A549 (cell line): ENCODE measurements at regions not wholly inside any gene's neighbourhood (a gene's known extent, or its start where the extent isn't known, plus 50 kb on each side); places are given as distances from the start of the nearest gene placed in this dataset.

ENCODE experiments used
- ATAC-seq, 2 experiments: fragments of 200-7000 bp in 1 of 2; fragments of >200 bp in 1 of 2; cut with Nextera tagmentation in 1 of 2; cut with Tn5 transposase in 1 of 2; 3 replicates each; pipeline versions ENCODE4 v1.8.0 to v1.9.1; 2018 to 2020; ENCODE audit warnings: mild to moderate bottlenecking in 1 of 2, moderate library complexity in 1 of 2
- CTCF ChIA-PET: fragments of 300-600 bp; sonication (Branson Sonifier 250); formaldehyde crosslinking; extraction: SDS; loops from one replicate; lab custom pipeline; 2021; ENCODE audit warnings: antibody characterized with exemption, inconsistent platforms; lab: Yijun Ruan, JAX
- POLR2A ChIA-PET: fragments of 350-600 bp; formaldehyde crosslinking; extraction: SDS; loops from one replicate; lab custom pipeline; 2021; ENCODE audit warnings: antibody characterized with exemption, inconsistent platforms; lab: Yijun Ruan, JAX
- DNase-seq, 2 experiments: peaks; one replicate each; pipeline versions ENCODE4 v3.0.0 to v3.0.0-alpha.2; 2011 to 2016; ENCODE audit warnings: low read depth in 1 of 2, low spot score in 1 of 2
- FAIRE-seq: peaks from 2 replicates; lab custom pipeline; 2011; peaks lifted over from hg19 to GRCh38; lab: Jason Lieb, UNC
- H3K27ac ChIP-seq, 2 experiments: fragments of >200 bp; sonication (Bioruptor Twin); formaldehyde crosslinking; 3 replicates each; pipeline ENCODE4 v1.5.1; 2016 to 2017
- H3K4me1 ChIP-seq: fragments of >200 bp; sonication (Bioruptor Twin); formaldehyde crosslinking; 3 replicates; pipeline ENCODE4 v1.6.1; 2016
- H3K4me2 ChIP-seq: fragments of >200 bp; sonication (Bioruptor Twin); formaldehyde crosslinking; 3 replicates; pipeline ENCODE4 v1.6.1; 2016
- H3K4me3 ChIP-seq: fragments of >200 bp; sonication (Bioruptor Twin); formaldehyde crosslinking; 3 replicates; pipeline ENCODE4 v1.5.1; 2016
- H3K9me3 ChIP-seq: fragments of >200 bp; sonication (Bioruptor Twin); formaldehyde crosslinking; 3 replicates; pipeline ENCODE4 v1.6.1; 2016
- CEBPB ChIP-seq, 2 experiments: fragments of >200 bp in 1 of 2; sonication (Bioruptor Twin) in 1 of 2; formaldehyde crosslinking in 1 of 2; IDR thresholded peaks; 2 replicates each; pipeline ENCODE4 v1.6.1; 2012 to 2016
- CTCF ChIP-seq: fragments of >200 bp; sonication (Bioruptor Twin); formaldehyde crosslinking; IDR thresholded peaks from 3 replicates; pipeline ENCODE4 v1.5.1; 2016
- FOSL2 ChIP-seq, 2 experiments: fragments of 450-650 bp in 1 of 2; fragments of >200 bp in 1 of 2; sonication (Bioruptor Twin) in 1 of 2; formaldehyde crosslinking; IDR thresholded peaks; 2 replicates each; pipeline versions ENCODE4 v1.5.0 to v1.6.1; 2016 to 2020; ENCODE audit warnings: mild to moderate bottlenecking in 1 of 2, moderate library complexity in 1 of 2
- FOXS1 ChIP-seq: fragments of 250-450 bp; sonication (Bioruptor Pico); IDR thresholded peaks from 2 replicates; pipeline ENCODE4 v1.5.0; 2020; ENCODE audit warnings: mild to moderate bottlenecking, moderate library complexity
- GATA3 ChIP-seq: IDR thresholded peaks from 2 replicates; pipeline ENCODE4 v1.6.1; 2012; ENCODE audit warnings: borderline replicate concordance
- HOXA7 ChIP-seq: fragments of 250-450 bp; sonication (Bioruptor Pico); IDR thresholded peaks from 2 replicates; pipeline ENCODE4 v1.5.0; 2020; ENCODE audit warnings: mild to moderate bottlenecking, moderate library complexity
- MAFK ChIP-seq: fragments of 450-650 bp; IDR thresholded peaks from 2 replicates; pipeline ENCODE4 v1.6.1; 2014; ENCODE audit not compliant: partially characterized antibody
- MAZ ChIP-seq: fragments of 150-350 bp; IDR thresholded peaks from 2 replicates; pipeline ENCODE4 v1.6.1; 2014; ENCODE audit warnings: antibody characterized with exemption, low read depth, low read length, borderline replicate concordance
- NR3C1 ChIP-seq: fragments of >200 bp; sonication (Bioruptor Twin); formaldehyde crosslinking; IDR thresholded peaks from 3 replicates; pipeline ENCODE4 v1.6.1; 2017
- PBX3 ChIP-seq: IDR thresholded peaks from 2 replicates; pipeline ENCODE4 v1.6.1; 2012
- PHF8 ChIP-seq: fragments of 200-600 bp; sonication (generic); IDR thresholded peaks from 2 replicates; pipeline ENCODE4 v1.6.1; 2016; ENCODE audit warnings: low read depth, mild to moderate bottlenecking, antibody characterized with exemption, moderate library complexity, borderline replicate concordance
- RAD21 ChIP-seq, 2 experiments: fragments of >200 bp in 1 of 2; sonication (Bioruptor Twin) in 1 of 2; formaldehyde crosslinking in 1 of 2; IDR thresholded peaks in 1 of 2; conservative IDR thresholded peaks in 1 of 2; 2 replicates in 1 of 2; 3 replicates in 1 of 2; pipeline ENCODE4 v1.6.1; 2012 to 2018; ENCODE audit warnings: inconsistent platforms in 1 of 2
- RCOR1 ChIP-seq: fragments of 150-350 bp; IDR thresholded peaks from 2 replicates; pipeline ENCODE4 v1.6.1; 2014; ENCODE audit warnings: antibody characterized with exemption, low read length, low read depth
- SMC3 ChIP-seq: fragments of >200 bp; sonication (Bioruptor Twin); formaldehyde crosslinking; IDR thresholded peaks from 3 replicates; pipeline ENCODE4 v1.6.1; 2018; ENCODE audit warnings: inconsistent platforms
- SREBF2 ChIP-seq: fragments of 450-650 bp; IDR thresholded peaks from 2 replicates; pipeline ENCODE4 v1.6.1; 2014; ENCODE audit warnings: mild to moderate bottlenecking, moderate library complexity
- USF2 ChIP-seq: fragments of 450-650 bp; IDR thresholded peaks from 2 replicates; pipeline ENCODE4 v1.6.1; 2014; ENCODE audit warnings: antibody characterized with exemption
- WGBS: methylation state at CpG from one replicate; pipeline ENCODE4 v1.1.6; 2017; ENCODE audit errors: missing lambda C conversion rate; 5-methylcytosine and 5-hydroxymethylcytosine counted together
- TF ChIP-seq, protein P1 (sequence below): fragments of 250-450 bp; sonication (Bioruptor Pico); IDR thresholded peaks from 2 replicates; pipeline ENCODE4 v1.5.0; 2021; ENCODE audit warnings: mild to moderate bottlenecking, moderate library complexity, borderline replicate concordance
- TF ChIP-seq, protein P2 (sequence below): fragments of 200-600 bp; sonication (generic); IDR thresholded peaks from 2 replicates; pipeline ENCODE4 v1.6.1; 2016; ENCODE audit warnings: antibody characterized with exemption, mild to moderate bottlenecking, moderate library complexity

GRCh38 chr2:64289251-64289650, 145.0 kb upstream of the PELI1 start:
- no peak for FAIRE-seq
- 50% methylated on average over 5 of the region's 5 CpGs for WGBS
- no peak for DNase-seq
- ChIA-PET POLR2A (no interaction called here), CTCF (no interaction called here)
- Histone ChIP-seq H3K4me1 (peaks cover 10% of the 10 kb centered on the region; the same call in 2 of the 3 replicates), H3K9me3 (no peaks in the 10 kb centered on the region), H3K27ac (no peak overlapping the region), H3K4me3 (no peak overlapping the region), H3K4me2 (no peak overlapping the region)
- ATAC-seq: no peak
- TF ChIP-seq MAZ (no peak), PBX3 (no peak), SMC3 (no peak), HOXA7 (no peak), USF2 (no peak), RCOR1 (no peak), SREBF2 (no peak), MAFK (no peak), FOXS1 (no peak), PHF8 (no peak), CEBPB (IDR thresholded peaks at IDR 0.05) (no peak)

GRCh38 chr2:64289737-64290136, 145.5 kb upstream of the PELI1 start:
- TF ChIP-seq CTCF: no peak
- no peak for TF ChIP-seq HOXA7
- TF ChIP-seq NR3C1: no peak
- Histone ChIP-seq H3K4me2 (no peak overlapping the region), H3K9me3 (no peaks in the 10 kb centered on the region), H3K4me1 (peaks cover 10% of the 10 kb centered on the region; the same call in 2 of the 3 replicates), H3K27ac (no peak overlapping the region), H3K4me3 (no peak overlapping the region)
- FAIRE-seq: no peak
- ATAC-seq: no peak
- ChIA-PET CTCF (no interaction called here), POLR2A (no interaction called here)
- no peak for DNase-seq
- WGBS: 84% methylated on average over 1 of the region's 1 CpG

- ATAC-seq: peak; percentile 60 to 66; a peak in 5 of 6 replicates
- DNase-seq: peak; percentile 31 to 67
- Histone ChIP-seq H3K4me2 (peak overlapping the region; percentile 20; the same call in 2 of the 3 replicates), H3K4me1 (peaks cover 10% of the 10 kb centered on the region; the same call in 2 of the 3 replicates), H3K4me3 (no peak overlapping the region), H3K27ac (no peak overlapping the region), H3K9me3 (no peaks in the 10 kb centered on the region)
- POLR2A ChIA-PET: no interaction called here
- CTCF ChIA-PET: interaction anchor here (0.6 to 1.0 kb wide), 2 partner anchors 39 to 413 kb away, joined by 3 read pairs; no protein-coding TSS in a partner anchor
- no peak for FAIRE-seq
- WGBS: 17% methylated on average over 1 of the region's 1 CpG
- TF ChIP-seq GATA3: no peak
- no peak for TF ChIP-seq CEBPB (IDR thresholded peaks at IDR 0.05)
- TF ChIP-seq, protein P1, sequence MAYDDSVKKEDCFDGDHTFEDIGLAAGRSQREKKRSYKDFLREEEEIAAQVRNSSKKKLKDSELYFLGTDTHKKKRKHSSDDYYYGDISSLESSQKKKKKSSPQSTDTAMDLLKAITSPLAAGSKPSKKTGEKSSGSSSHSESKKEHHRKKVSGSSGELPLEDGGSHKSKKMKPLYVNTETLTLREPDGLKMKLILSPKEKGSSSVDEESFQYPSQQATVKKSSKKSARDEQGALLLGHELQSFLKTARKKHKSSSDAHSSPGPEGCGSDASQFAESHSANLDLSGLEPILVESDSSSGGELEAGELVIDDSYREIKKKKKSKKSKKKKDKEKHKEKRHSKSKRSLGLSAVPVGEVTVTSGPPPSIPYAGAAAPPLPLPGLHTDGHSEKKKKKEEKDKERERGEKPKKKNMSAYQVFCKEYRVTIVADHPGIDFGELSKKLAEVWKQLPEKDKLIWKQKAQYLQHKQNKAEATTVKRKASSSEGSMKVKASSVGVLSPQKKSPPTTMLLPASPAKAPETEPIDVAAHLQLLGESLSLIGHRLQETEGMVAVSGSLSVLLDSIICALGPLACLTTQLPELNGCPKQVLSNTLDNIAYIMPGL: no peak
- TF ChIP-seq SREBF2: no peak
- TF ChIP-seq RAD21 (conservative IDR thresholded peaks at IDR 0.05 in 1 of 2, IDR thresholded peaks at IDR 0.05 in 1 of 2): no peak
- TF ChIP-seq, protein P2, sequence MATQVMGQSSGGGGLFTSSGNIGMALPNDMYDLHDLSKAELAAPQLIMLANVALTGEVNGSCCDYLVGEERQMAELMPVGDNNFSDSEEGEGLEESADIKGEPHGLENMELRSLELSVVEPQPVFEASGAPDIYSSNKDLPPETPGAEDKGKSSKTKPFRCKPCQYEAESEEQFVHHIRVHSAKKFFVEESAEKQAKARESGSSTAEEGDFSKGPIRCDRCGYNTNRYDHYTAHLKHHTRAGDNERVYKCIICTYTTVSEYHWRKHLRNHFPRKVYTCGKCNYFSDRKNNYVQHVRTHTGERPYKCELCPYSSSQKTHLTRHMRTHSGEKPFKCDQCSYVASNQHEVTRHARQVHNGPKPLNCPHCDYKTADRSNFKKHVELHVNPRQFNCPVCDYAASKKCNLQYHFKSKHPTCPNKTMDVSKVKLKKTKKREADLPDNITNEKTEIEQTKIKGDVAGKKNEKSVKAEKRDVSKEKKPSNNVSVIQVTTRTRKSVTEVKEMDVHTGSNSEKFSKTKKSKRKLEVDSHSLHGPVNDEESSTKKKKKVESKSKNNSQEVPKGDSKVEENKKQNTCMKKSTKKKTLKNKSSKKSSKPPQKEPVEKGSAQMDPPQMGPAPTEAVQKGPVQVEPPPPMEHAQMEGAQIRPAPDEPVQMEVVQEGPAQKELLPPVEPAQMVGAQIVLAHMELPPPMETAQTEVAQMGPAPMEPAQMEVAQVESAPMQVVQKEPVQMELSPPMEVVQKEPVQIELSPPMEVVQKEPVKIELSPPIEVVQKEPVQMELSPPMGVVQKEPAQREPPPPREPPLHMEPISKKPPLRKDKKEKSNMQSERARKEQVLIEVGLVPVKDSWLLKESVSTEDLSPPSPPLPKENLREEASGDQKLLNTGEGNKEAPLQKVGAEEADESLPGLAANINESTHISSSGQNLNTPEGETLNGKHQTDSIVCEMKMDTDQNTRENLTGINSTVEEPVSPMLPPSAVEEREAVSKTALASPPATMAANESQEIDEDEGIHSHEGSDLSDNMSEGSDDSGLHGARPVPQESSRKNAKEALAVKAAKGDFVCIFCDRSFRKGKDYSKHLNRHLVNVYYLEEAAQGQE: no peak
- TF ChIP-seq FOSL2 (IDR thresholded peaks at IDR 0.05): no peak
- TF ChIP-seq FOSL2 (CRISPR knock-in tag; IDR thresholded peaks at IDR 0.05): no peak
Measured at GRCh38 chr2:64291181-64291580, 147.0 kb upstream of the PELI1 start.
